ENCODE measurements at regions not wholly inside any gene's neighbourhood (a gene's known extent, or its start where the extent isn't known, plus 50 kb on each side); places are given as distances from the start of the nearest gene placed in this dataset.
A peak's percentile ranks its signal among the peaks of the same experiment; 100 is the strongest.
"Not testable (repeated sequence)": the region's sequence is repeated elsewhere in the genome, so short reads cannot be mapped to it uniquely, and the experiment has no call there.

DNA sequence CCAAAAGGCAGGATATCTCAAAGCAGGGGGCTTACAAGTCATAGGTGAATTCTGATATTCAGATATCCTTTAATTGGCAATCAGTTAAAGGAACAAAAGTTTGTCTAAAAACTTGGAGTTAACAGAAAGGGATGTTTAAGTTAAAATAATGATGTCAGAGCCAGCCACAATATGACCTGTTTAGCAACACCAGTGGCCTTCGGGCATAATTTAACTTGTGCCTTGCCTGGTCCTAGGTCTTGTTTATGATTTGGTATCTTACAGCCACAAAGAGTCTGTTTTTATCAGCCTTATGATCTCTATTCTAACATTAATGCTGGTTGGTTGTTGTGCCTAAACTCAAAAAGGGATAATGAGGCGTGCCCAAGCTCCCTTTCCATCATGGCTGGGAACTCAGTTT, 252.9 kb downstream of the RNF152 start:
- ChIA-PET POLR2A (interaction anchor here (0.5 to 0.7 kb wide), 2 partner anchors 135 to 137 kb away, joined by 3 to 4 read pairs; no protein-coding TSS in a partner anchor), CTCF (interaction anchor here in 1 of 2 donors (0.6 kb wide), 1 partner anchor 10 kb away, joined by 4 read pairs; no protein-coding TSS in a partner anchor)
- no peak overlapping the region for H3K27ac ChIP-seq (ENCODE audit: low read length)
- WGBS (ENCODE audit: insufficient coverage): no CpG with 5 or more reads among the region's 2 CpGs
- no peak for ATAC-seq (replicated peaks in 1 of 4)
- peaks cover 0 to 2% of the 10 kb centered on the region in 2 experiments for H3K4me1 ChIP-seq (ENCODE audit: control insufficient read depth in 1 of 2, extremely low read depth in 1 of 2, insufficient read depth in 2 of 2, low read length in 2 of 2)
- no peak overlapping the region for H3K4me3 ChIP-seq (ENCODE audit: control insufficient read depth in 1 of 2, extremely low read depth in 1 of 2, low read length in 1 of 2)
- no peaks in the 10 kb centered on the region for H3K36me3 ChIP-seq (ENCODE audit: control insufficient read depth in 2 of 2, extremely low read depth in 1 of 2, insufficient read depth in 1 of 2, low read length in 1 of 2)
- no peak for DNase-seq
- Mint-ChIP-seq H3K4me1 (peaks cover 0 to 8% (median 2%) of the 10 kb centered on the region in 3 donors), H3K36me3 (no peaks in the 10 kb centered on the region), H3K9me3 (no peaks in the 10 kb centered on the region), H3K4me3 (no peak overlapping the region), H3K27ac (no peak overlapping the region), H3K27me3 (peaks cover 6% of the 10 kb centered on the region in 2 donors)
- no peaks in the 10 kb centered on the region for H3K9me3 ChIP-seq
- H3K27me3 ChIP-seq (replicated peaks in 1 of 2; ENCODE audit: control insufficient read depth in 2 of 2, extremely low read depth in 1 of 2, insufficient read depth in 2 of 2, low read length in 1 of 2): peaks cover 0 to 2% of the 10 kb centered on the region in 2 experiments

DNA sequence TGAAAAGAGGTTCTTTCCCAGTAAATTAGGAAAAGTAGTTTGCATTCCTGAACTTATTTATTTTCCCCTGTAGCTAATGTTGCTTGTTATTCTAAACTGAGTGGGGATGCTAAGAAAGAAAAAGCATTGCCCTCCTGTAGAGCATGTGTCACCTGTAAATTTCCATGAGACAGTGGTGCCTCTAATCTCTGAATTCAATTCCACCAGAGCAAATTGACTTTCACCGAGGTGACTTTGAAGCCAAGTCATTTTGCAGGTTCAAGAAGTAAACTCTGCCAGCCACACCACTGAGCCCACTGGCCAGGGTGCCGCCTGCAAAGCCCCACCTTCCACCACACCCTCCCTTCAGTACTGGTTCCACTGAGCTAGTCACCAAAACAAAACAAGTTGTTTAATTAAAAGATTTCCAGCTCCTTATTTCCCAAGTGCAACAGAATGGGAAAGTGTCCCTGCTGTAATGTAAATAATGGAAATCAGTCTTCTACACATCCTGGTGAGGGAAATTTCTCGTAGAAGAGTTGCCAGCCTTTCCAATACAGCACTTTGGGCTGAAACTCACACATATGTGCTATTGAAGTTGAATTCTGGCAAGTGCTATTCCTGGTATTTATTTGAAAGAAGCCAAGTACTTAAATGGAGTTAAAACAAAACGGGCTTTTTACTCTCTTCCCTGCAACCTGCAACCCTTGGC, 254.8 kb downstream of the RNF152 start:
- Histone ChIP-seq H3K27me3 (replicated peaks in 1 of 2; ENCODE audit: control insufficient read depth in 2 of 2, extremely low read depth in 1 of 2, insufficient read depth in 2 of 2, low read length in 1 of 2) (peaks cover 0 to 2% of the 10 kb centered on the region in 2 experiments), H3K9me3 (no peaks in the 10 kb centered on the region), H3K36me3 (ENCODE audit: control insufficient read depth in 2 of 2, extremely low read depth in 1 of 2, insufficient read depth in 1 of 2, low read length in 1 of 2) (no peaks in the 10 kb centered on the region), H3K4me1 (ENCODE audit: control insufficient read depth in 1 of 2, extremely low read depth in 1 of 2, insufficient read depth in 2 of 2, low read length in 2 of 2) (no peaks in the 10 kb centered on the region), H3K27ac (ENCODE audit: low read length) (no peak overlapping the region), H3K4me3 (ENCODE audit: control insufficient read depth in 1 of 2, extremely low read depth in 1 of 2, low read length in 1 of 2) (no peak overlapping the region)
- Mint-ChIP-seq H3K27ac (no peak overlapping the region), H3K27me3 (peaks cover 8 to 10% of the 10 kb centered on the region in 2 donors), H3K4me1 (no peaks in the 10 kb centered on the region), H3K36me3 (no peaks in the 10 kb centered on the region), H3K4me3 (no peak overlapping the region), H3K9me3 (no peaks in the 10 kb centered on the region)
- DNase-seq (no peak), ATAC-seq (replicated peaks in 1 of 4) (no peak)
- ChIA-PET POLR2A (no interaction called here), CTCF (interaction anchor here (0.5 to 2.7 kb wide), 5 partner anchors 11 to 493 kb away, joined by 3 to 11 read pairs (median 3); no protein-coding TSS in a partner anchor)
- 40% methylated on average over 1 of the region's 4 CpGs for WGBS (ENCODE audit: insufficient coverage)

DNA sequence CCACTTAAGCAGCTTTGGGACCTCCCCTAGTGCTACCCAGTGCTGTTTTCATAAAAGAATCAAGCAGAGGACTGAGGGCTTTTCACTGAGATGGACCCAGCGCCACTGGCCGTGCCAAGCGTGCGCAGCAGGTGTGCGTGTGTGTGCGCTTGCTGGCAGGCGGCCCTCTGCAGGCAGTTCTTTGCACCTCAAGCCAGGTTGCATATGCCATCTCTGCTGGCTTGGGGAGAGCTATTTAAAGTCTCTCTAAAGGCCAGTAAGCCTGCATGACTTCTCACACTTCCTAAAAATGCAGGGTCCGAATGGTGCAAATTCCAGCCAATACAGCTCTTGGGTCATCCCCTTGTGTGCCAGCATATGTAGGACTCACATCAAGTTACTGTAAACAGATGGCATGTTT, 255.5 kb downstream of the RNF152 start:
- Mint-ChIP-seq H3K27me3 (peaks cover 12 to 15% of the 10 kb centered on the region in 2 donors), H3K36me3 (no peaks in the 10 kb centered on the region), H3K4me1 (no peaks in the 10 kb centered on the region), H3K9me3 (no peaks in the 10 kb centered on the region), H3K27ac (no peak overlapping the region), H3K4me3 (no peak overlapping the region)
- CTCF ChIA-PET: interaction anchor here (0.6 to 2.7 kb wide), 3 partner anchors 12 to 494 kb away, joined by 3 to 11 read pairs (median 6); no protein-coding TSS in a partner anchor
- Histone ChIP-seq H3K4me3 (ENCODE audit: control insufficient read depth in 1 of 2, extremely low read depth in 1 of 2, low read length in 1 of 2) (no peak overlapping the region), H3K27me3 (replicated peaks in 1 of 2; ENCODE audit: control insufficient read depth in 2 of 2, extremely low read depth in 1 of 2, insufficient read depth in 2 of 2, low read length in 1 of 2) (peaks cover 0 to 5% of the 10 kb centered on the region in 2 experiments), H3K36me3 (ENCODE audit: control insufficient read depth in 2 of 2, extremely low read depth in 1 of 2, insufficient read depth in 1 of 2, low read length in 1 of 2) (no peaks in the 10 kb centered on the region), H3K27ac (ENCODE audit: low read length) (no peak overlapping the region), H3K9me3 (no peaks in the 10 kb centered on the region), H3K4me1 (ENCODE audit: control insufficient read depth in 1 of 2, extremely low read depth in 1 of 2, insufficient read depth in 2 of 2, low read length in 2 of 2) (no peaks in the 10 kb centered on the region)
- no peak for DNase-seq
- no peak for ATAC-seq (replicated peaks in 1 of 4)
- POLR2A ChIA-PET: no interaction called here
- WGBS (ENCODE audit: insufficient coverage): 84% methylated on average over 8 of the region's 8 CpGs

DNA sequence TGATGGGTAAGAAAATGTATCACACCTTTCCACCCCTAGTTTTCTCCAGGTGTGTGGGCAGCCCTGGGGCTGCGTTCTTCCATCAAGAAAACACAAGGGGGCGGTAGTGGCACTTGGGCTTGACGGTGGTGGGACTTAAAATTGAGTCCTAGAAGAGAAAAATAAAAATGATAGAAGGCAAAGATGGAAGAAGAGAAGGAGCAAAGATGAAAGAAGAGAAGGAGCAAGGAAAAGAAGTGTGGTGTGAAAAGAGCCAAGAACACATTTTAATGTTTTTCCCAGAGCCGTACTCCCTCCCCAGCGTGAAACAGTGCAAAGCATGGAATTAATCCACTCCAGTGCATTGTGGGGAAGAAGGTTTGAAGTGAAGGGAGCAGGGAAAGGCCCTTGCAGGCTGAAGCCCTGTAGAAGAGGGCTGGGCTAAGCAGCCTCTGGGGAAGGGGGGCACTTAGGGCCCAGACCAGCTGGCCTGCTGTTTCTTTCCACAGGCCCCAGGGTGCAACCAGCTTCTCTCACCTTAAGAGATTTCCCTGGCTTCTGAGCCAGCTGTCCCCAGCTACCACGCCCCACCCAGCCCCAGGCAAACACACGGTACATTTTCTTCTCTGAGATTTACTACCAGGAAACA, 256.8 kb downstream of the RNF152 start:
- Mint-ChIP-seq H3K27ac (no peak overlapping the region), H3K36me3 (no peaks in the 10 kb centered on the region), H3K4me1 (no peaks in the 10 kb centered on the region), H3K27me3 (peaks cover 12 to 16% of the 10 kb centered on the region in 2 donors), H3K9me3 (no peaks in the 10 kb centered on the region), H3K4me3 (no peak overlapping the region)
- ChIA-PET CTCF (interaction anchor here in 1 of 2 donors (2.7 kb wide), 1 partner anchor 495 kb away, joined by 11 read pairs; no protein-coding TSS in a partner anchor), POLR2A (no interaction called here)
- no peaks in the 10 kb centered on the region for H3K9me3 ChIP-seq
- H3K27me3 ChIP-seq (replicated peaks in 1 of 2; ENCODE audit: control insufficient read depth in 2 of 2, extremely low read depth in 1 of 2, insufficient read depth in 2 of 2, low read length in 1 of 2): peaks cover 0 to 7% of the 10 kb centered on the region in 2 experiments
- H3K4me3 ChIP-seq (ENCODE audit: control insufficient read depth in 1 of 2, extremely low read depth in 1 of 2, low read length in 1 of 2): no peak overlapping the region
- no peak overlapping the region for H3K27ac ChIP-seq (ENCODE audit: low read length)
- no peaks in the 10 kb centered on the region for H3K4me1 ChIP-seq (ENCODE audit: control insufficient read depth in 1 of 2, extremely low read depth in 1 of 2, insufficient read depth in 2 of 2, low read length in 2 of 2)
- ATAC-seq (replicated peaks in 1 of 4): peak in 1 of 4 experiments; percentile 47
- DNase-seq: peak in 26 of 35 experiments; percentile 4 to 51 (median 13)
- no peaks in the 10 kb centered on the region for H3K36me3 ChIP-seq (ENCODE audit: control insufficient read depth in 2 of 2, extremely low read depth in 1 of 2, insufficient read depth in 1 of 2, low read length in 1 of 2)
- WGBS (ENCODE audit: insufficient coverage): 5% methylated on average over 2 of the region's 7 CpGs

DNA sequence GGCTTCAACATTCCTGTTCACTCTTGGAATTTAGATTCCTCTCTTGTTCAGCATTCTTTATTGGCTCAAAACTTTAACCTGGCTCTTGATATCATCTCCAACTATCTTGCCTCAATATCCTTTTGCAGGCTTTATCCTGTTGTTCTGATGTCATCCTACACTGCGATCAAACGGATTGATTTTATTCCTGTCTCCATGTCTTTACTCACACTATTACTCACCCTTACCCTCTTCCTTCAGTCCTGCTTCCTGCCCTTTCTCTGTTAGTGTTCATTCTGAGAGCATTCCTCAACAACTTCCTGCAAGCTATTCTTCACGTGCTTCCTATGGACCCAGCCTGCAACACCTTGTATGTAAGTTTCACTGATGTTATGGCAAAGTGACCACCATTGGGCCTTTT, 264.7 kb downstream of the RNF152 start:
- POLR2A ChIA-PET: no interaction called here
- WGBS (ENCODE audit: insufficient coverage): 33% methylated on average over 2 of the region's 3 CpGs
- H3K27ac Mint-ChIP-seq: no peak overlapping the region
- H3K9me3 ChIP-seq: no peaks in the 10 kb centered on the region
- H3K4me1 ChIP-seq (ENCODE audit: control insufficient read depth in 1 of 2, extremely low read depth in 1 of 2, insufficient read depth in 2 of 2, low read length in 2 of 2): no peaks in the 10 kb centered on the region
- no peaks in the 10 kb centered on the region for H3K4me1 Mint-ChIP-seq
- H3K9me3 Mint-ChIP-seq: no peaks in the 10 kb centered on the region
- ATAC-seq (replicated peaks in 1 of 4) (no peak), DNase-seq (no peak)
- no peak overlapping the region for H3K27ac ChIP-seq (ENCODE audit: low read length)
- CTCF ChIA-PET: no interaction called here
- peaks cover 0 to 5% of the 10 kb centered on the region in 2 experiments for H3K27me3 ChIP-seq (replicated peaks in 1 of 2; ENCODE audit: control insufficient read depth in 2 of 2, extremely low read depth in 1 of 2, insufficient read depth in 2 of 2, low read length in 1 of 2)
- no peaks in the 10 kb centered on the region for H3K36me3 Mint-ChIP-seq
- no peak overlapping the region for H3K4me3 ChIP-seq (ENCODE audit: control insufficient read depth in 1 of 2, extremely low read depth in 1 of 2, low read length in 1 of 2)
- no peaks in the 10 kb centered on the region for H3K36me3 ChIP-seq (ENCODE audit: control insufficient read depth in 2 of 2, extremely low read depth in 1 of 2, insufficient read depth in 1 of 2, low read length in 1 of 2)
- H3K27me3 Mint-ChIP-seq: peaks cover 8 to 14% of the 10 kb centered on the region in 2 donors
- no peak overlapping the region for H3K4me3 Mint-ChIP-seq

DNA sequence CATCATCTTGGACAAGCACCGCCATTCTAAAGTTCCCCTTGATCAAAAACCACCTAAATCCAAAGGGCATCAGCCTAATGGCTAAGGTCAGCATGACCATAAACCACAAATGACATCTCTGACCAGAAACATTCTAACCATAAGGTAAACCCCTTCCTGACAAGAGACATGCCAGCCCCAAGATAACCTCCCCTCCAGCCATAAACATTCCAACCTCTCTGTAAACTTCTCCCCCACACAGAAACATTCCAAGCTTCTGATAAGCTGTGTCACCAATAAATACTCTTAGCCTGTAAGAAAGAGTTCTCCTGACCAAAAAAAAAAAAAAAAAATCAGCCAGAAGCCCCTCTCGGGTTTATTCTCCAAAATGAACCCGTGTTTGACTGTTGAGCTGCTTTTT, 268.2 kb downstream of the RNF152 start:
- H3K4me3 ChIP-seq (ENCODE audit: control insufficient read depth in 1 of 2, extremely low read depth in 1 of 2, low read length in 1 of 2); H3K27me3 Mint-ChIP-seq; H3K9me3 ChIP-seq; POLR2A ChIA-PET; H3K36me3 Mint-ChIP-seq; H3K4me3 Mint-ChIP-seq; H3K36me3 ChIP-seq (ENCODE audit: control insufficient read depth in 2 of 2, extremely low read depth in 1 of 2, insufficient read depth in 1 of 2, low read length in 1 of 2); H3K4me1 Mint-ChIP-seq; DNase-seq; ATAC-seq (replicated peaks in 1 of 4); H3K27ac ChIP-seq (ENCODE audit: low read length); H3K27me3 ChIP-seq (replicated peaks in 1 of 2; ENCODE audit: control insufficient read depth in 2 of 2, extremely low read depth in 1 of 2, insufficient read depth in 2 of 2, low read length in 1 of 2); H3K4me1 ChIP-seq (ENCODE audit: control insufficient read depth in 1 of 2, extremely low read depth in 1 of 2, insufficient read depth in 2 of 2, low read length in 2 of 2); H3K9me3 Mint-ChIP-seq; H3K27ac Mint-ChIP-seq: not testable (repeated sequence)
- CTCF ChIA-PET: interaction anchor here in 1 of 2 donors (0.7 kb wide), 1 partner anchor 45 kb away, joined by 5 read pairs; no protein-coding TSS in a partner anchor
- WGBS (ENCODE audit: insufficient coverage): 40% methylated on average over 1 of the region's 3 CpGs
